Activated CD4-positive, CD25-positive, alpha-beta regulatory T cell treated with anti-CD3 and anti-CD28 coated beads, Interleukin-2, amount 50 U/mL, for 24 hours (primary cell): ENCODE measurements at regions not wholly inside any gene's neighbourhood (a gene's known extent, or its start where the extent isn't known, plus 50 kb on each side); places are given as distances from the start of the nearest gene placed in this dataset.
"Not testable (repeated sequence)": the region's sequence is repeated elsewhere in the genome, so short reads cannot be mapped to it uniquely, and the experiment has no call there.

Source experiments
- ATAC-seq, 2 donors: fragments of 150-1000 bp; cut with Tn5 transposase; one replicate each; pipeline ENCODE4 v1.10.0; 2021; ENCODE audit warnings: mild to moderate bottlenecking in 1 of 2, moderate library complexity in 1 of 2

GRCh38 chr11:71181566-71181965 lies 70.8 kb downstream of the SHANK2 start:
- ATAC-seq, result no peak

- ATAC-seq, result no peak
Observed at GRCh38 chr11:71180694-71181470, 71.5 kb downstream of the SHANK2 start.

- no peak for ATAC-seq
Observed at GRCh38 chr11:71179877-71180605, 72.3 kb downstream of the SHANK2 start.

- no peak for ATAC-seq
Observed at GRCh38 chr11:71178076-71178475, 74.3 kb downstream of the SHANK2 start.

- ATAC-seq, result no peak
Observed at GRCh38 chr11:71176812-71177211, 75.6 kb downstream of the SHANK2 start.

GRCh38 chr11:71173709-71174108 lies 78.7 kb downstream of the SHANK2 start:
- no peak for ATAC-seq

- ATAC-seq, result no peak
Observed at GRCh38 chr11:71172680-71173079, 79.7 kb downstream of the SHANK2 start.

- no peak for ATAC-seq
Observed at GRCh38 chr11:71171576-71171975, 80.8 kb downstream of the SHANK2 start.

GRCh38 chr11:71170624-71171423 lies 81.6 kb downstream of the SHANK2 start:
- no peak for ATAC-seq

- ATAC-seq, result no peak
Observed at GRCh38 chr11:71169313-71169712, 83.1 kb downstream of the SHANK2 start.

GRCh38 chr11:71167814-71168213 lies 84.6 kb downstream of the SHANK2 start:
- not testable (repeated sequence) for ATAC-seq

- ATAC-seq, result no peak
Observed at GRCh38 chr11:71165771-71166170, 86.6 kb downstream of the SHANK2 start.

- ATAC-seq, result no peak
Observed at GRCh38 chr11:71164621-71165020, 87.8 kb downstream of the SHANK2 start.

GRCh38 chr11:71164186-71164585 lies 88.2 kb downstream of the SHANK2 start:
- ATAC-seq, result no peak

- no peak for ATAC-seq
Observed at GRCh38 chr11:71163371-71163770, 89.0 kb downstream of the SHANK2 start.

- no peak for ATAC-seq
Observed at GRCh38 chr11:71158936-71159335, 93.4 kb downstream of the SHANK2 start.

GRCh38 chr11:71157676-71158075 lies 94.7 kb downstream of the SHANK2 start:
- ATAC-seq, result not testable (repeated sequence)

GRCh38 chr11:71156301-71156700 lies 96.1 kb downstream of the SHANK2 start:
- ATAC-seq, result no peak

- no peak for ATAC-seq
Observed at GRCh38 chr11:71155846-71156245, 96.5 kb downstream of the SHANK2 start.

- no peak for ATAC-seq
Observed at GRCh38 chr11:71154261-71154805, 98.0 kb downstream of the SHANK2 start.

- ATAC-seq, result no peak
Observed at GRCh38 chr11:71153005-71153390, 99.4 kb downstream of the SHANK2 start.

GRCh38 chr11:71152312-71153004 lies 99.9 kb downstream of the SHANK2 start:
- ATAC-seq, result not testable (repeated sequence)
